WI38 (cell line): ENCODE measurements at regions not wholly inside any gene's neighbourhood (a gene's known extent, or its start where the extent isn't known, plus 50 kb on each side); places are given as distances from the start of the nearest gene placed in this dataset.
"Not testable (repeated sequence)": the region's sequence is repeated elsewhere in the genome, so short reads cannot be mapped to it uniquely, and the experiment has no call there.

Source experiments
- H3K4me3 ChIP-seq: 2 replicates; pipeline ENCODE4 v1.5.1; 2011; ENCODE audit warnings: low read depth, mild to moderate bottlenecking, control low read depth, low read length
- TF ChIP-seq, protein P1 (sequence below): IDR thresholded peaks from 2 replicates; pipeline ENCODE4 v1.5.1; 2012; ENCODE audit warnings: low read depth, mild to moderate bottlenecking, control low read depth, low read length

- not testable (repeated sequence) for H3K4me3 ChIP-seq
Observed at GRCh38 chr9:42656789-42657188, 473.3 kb downstream of the SPATA31A6 start.

GRCh38 chr9:42657496-42657895 lies 474.0 kb downstream of the SPATA31A6 start:
- not testable (repeated sequence) for H3K4me3 ChIP-seq

- H3K4me3 ChIP-seq = not testable (repeated sequence)
Observed at GRCh38 chr9:42697146-42697545, 513.7 kb downstream of the SPATA31A6 start.

DNA sequence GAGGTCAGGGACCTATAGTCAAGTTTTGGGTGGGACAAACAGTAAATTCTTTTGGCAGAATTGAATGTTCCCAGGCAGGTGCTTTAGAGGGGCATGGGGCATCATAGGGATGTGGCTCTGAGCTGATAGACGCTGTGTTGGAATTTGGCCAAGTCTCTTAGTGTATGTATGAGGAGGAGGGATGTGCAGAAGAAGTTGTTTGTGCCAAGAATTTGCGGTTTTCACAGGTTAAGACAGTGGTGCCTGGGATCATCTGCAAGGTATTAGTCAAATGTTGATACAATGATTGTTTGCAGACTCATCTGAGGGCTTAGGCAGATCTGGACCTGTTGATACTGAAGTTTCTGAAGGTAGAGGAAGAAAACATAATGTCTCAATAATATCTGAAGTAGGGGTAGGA lies 519.4 kb downstream of the SPATA31A6 start:
- not testable (repeated sequence) for H3K4me3 ChIP-seq

- not testable (repeated sequence) for H3K4me3 ChIP-seq
Observed at GRCh38 chr9:42724841-42725835, 541.7 kb downstream of the SPATA31A6 start.

GRCh38 chr9:42743030-42743814 lies 559.8 kb downstream of the SPATA31A6 start:
- TF ChIP-seq, protein P1, sequence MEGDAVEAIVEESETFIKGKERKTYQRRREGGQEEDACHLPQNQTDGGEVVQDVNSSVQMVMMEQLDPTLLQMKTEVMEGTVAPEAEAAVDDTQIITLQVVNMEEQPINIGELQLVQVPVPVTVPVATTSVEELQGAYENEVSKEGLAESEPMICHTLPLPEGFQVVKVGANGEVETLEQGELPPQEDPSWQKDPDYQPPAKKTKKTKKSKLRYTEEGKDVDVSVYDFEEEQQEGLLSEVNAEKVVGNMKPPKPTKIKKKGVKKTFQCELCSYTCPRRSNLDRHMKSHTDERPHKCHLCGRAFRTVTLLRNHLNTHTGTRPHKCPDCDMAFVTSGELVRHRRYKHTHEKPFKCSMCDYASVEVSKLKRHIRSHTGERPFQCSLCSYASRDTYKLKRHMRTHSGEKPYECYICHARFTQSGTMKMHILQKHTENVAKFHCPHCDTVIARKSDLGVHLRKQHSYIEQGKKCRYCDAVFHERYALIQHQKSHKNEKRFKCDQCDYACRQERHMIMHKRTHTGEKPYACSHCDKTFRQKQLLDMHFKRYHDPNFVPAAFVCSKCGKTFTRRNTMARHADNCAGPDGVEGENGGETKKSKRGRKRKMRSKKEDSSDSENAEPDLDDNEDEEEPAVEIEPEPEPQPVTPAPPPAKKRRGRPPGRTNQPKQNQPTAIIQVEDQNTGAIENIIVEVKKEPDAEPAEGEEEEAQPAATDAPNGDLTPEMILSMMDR = peak; percentile 48
- H3K4me3 ChIP-seq = not testable (repeated sequence)

GRCh38 chr9:42757251-42757650 lies 573.8 kb downstream of the SPATA31A6 start:
- H3K4me3 ChIP-seq = not testable (repeated sequence)

- H3K4me3 ChIP-seq = not testable (repeated sequence)
Observed at GRCh38 chr9:42759320-42759719, 575.9 kb downstream of the SPATA31A6 start.

GRCh38 chr9:42782201-42782600 lies 598.7 kb downstream of the SPATA31A6 start:
- not testable (repeated sequence) for H3K4me3 ChIP-seq

- H3K4me3 ChIP-seq = not testable (repeated sequence)
Observed at GRCh38 chr9:42792725-42793124, 609.3 kb downstream of the SPATA31A6 start.

DNA sequence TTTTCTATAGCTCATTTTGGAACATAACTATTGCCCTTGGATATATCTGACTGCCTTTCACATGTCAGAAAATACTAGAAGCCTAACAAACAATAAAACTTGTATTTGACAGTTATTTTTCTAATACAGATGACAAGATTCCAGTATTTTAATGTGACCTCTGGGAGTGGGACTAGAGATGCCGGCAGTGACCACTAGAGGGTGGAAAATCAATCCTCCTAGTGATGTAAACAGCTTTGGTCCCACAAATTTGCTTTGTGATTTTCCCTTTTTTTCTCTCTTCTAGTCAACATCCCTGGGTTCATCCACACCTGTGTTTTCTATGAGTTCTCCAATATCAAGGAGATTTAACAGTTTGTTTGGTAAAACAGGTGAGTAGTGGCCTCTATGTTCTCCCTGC lies 615.1 kb downstream of the SPATA31A6 start:
- H3K4me3 ChIP-seq = not testable (repeated sequence)

GRCh38 chr9:42802716-42803115 lies 619.3 kb downstream of the SPATA31A6 start:
- not testable (repeated sequence) for H3K4me3 ChIP-seq

DNA sequence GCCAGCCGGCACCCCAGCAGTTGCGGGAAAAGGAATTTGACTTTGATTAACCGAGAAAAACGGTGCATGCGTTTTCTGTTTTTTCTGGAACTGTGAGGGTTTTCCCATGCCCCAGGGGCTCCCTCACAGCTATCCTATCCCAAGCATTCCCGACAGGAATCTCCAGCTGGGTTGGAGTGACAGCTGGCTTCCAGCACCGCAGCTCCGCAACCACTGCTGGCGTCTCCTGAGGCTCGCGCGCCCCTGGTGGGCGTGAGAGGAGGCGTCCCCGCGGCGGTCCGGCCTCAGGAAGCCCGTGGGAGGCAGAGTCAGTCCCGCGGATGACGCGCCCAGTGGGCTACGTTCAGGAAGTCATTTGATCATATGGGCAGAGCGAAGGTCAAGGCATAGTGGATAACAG lies 623.2 kb downstream of the SPATA31A6 start:
- H3K4me3 ChIP-seq = not testable (repeated sequence)

GRCh38 chr9:42821468-42821867 lies 638.0 kb downstream of the SPATA31A6 start:
- not testable (repeated sequence) for H3K4me3 ChIP-seq

GRCh38 chr9:42848156-42848555 lies 664.7 kb downstream of the SPATA31A6 start:
- not testable (repeated sequence) for H3K4me3 ChIP-seq

- not testable (repeated sequence) for H3K4me3 ChIP-seq
Observed at GRCh38 chr9:42850896-42851693, 667.6 kb downstream of the SPATA31A6 start.

DNA sequence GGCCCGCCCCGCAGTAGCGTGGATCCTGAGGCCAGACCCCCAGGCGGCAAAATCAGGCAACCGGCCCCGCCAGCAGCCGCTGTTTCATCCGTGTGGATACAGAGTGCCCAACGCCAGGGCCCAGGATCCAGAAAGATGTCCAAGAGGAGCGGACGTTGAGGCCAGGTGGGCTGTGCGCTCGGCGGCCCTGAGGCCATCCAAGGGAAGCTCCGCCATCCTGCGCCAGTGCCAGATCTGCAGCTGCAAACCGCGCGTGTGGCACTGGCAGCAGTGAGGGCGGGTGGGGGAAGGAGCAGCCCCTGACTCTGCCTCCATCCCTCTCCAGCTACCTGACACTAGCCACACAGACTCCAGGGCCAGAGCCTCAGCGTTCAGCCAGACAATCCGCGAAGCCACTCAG lies 668.2 kb downstream of the SPATA31A6 start:
- H3K4me3 ChIP-seq = not testable (repeated sequence)

DNA sequence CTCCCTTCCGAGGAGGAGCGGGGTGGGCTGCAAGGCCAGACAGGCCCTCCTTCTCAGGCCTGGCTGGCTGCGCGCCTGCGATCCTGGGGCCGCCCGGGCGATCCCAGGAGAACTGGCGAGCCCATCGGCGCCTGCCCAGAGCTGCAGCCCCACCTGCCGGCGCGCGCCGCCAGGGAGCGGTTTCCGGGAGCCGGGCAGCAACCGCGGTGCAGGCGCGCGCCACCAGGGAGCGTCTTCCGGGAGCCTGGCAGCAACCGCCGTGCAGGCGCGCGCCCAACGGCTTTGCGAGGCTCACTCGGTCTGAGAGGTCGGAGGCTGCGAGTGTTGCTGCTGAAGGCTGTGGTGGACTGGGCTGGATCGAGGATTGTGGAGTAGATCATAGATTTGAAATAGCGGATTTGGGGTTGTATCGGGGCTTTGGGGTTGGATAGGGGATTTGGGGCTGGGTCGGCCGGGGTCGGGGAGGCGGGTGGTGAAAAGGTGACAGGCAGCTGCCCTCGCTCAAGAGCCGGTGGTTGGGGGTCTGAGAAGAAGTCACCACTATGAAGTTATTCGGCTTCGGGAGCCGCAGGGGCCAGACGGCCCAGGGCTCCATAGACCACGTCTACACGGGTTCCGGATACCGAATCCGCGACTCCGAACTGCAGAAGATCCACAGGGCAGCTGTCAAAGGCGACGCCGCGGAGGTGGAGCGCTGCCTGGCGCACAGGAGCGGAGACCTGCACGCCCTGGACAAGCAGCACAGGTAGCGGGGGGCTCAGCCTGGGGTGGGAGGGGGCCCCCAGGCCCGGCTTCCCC lies 668.9 kb downstream of the SPATA31A6 start:
- H3K4me3 ChIP-seq = not testable (repeated sequence)
